Activated CD8-positive, alpha-beta T cell treated with anti-CD3 and anti-CD28 coated beads for 36 hours (primary cell): ENCODE measurements at regions not wholly inside any gene's neighbourhood (a gene's known extent, or its start where the extent isn't known, plus 50 kb on each side); places are given as distances from the start of the nearest gene placed in this dataset.

ENCODE experiments used
- ATAC-seq: fragments of 200-7000 bp; cut with Tn5 transposase; one replicate; pipeline ENCODE4 v1.10.0; 2021; ENCODE audit warnings: mild to moderate bottlenecking, moderate library complexity
- CTCF ChIA-PET: fragments of 350-600 bp; sonication (Branson Sonifier 250); formaldehyde crosslinking; loops from one replicate; lab custom pipeline; 2021; ENCODE audit warnings: antibody characterized with exemption; lab: Charles Lee
- POLR2A ChIA-PET: fragments of 350-600 bp; sonication (Branson Sonifier 250); formaldehyde crosslinking; loops from one replicate; lab custom pipeline; 2021; ENCODE audit warnings: antibody characterized with exemption; lab: Charles Lee
- DNase-seq: peaks from one replicate; pipeline ENCODE4 v3.0.0-alpha.2; 2020
- H3K27ac Mint-ChIP-seq: one replicate; pipeline ENCODE4 v1.8.0; 2021; ENCODE audit warnings: mild to moderate bottlenecking, mixed read lengths
- H3K27me3 Mint-ChIP-seq: one replicate; pipeline ENCODE4 v1.8.0; 2021; ENCODE audit warnings: mixed read lengths
- H3K36me3 Mint-ChIP-seq: one replicate; pipeline ENCODE4 v1.8.0; 2021; ENCODE audit warnings: low read depth, mixed read lengths
- H3K4me1 Mint-ChIP-seq: one replicate; pipeline ENCODE4 v1.8.0; 2021; ENCODE audit warnings: low read depth, mixed read lengths
- H3K4me3 Mint-ChIP-seq: one replicate; pipeline ENCODE4 v1.8.0; 2021; ENCODE audit warnings: mild to moderate bottlenecking, moderate library complexity, mixed read lengths
- H3K9me3 Mint-ChIP-seq: one replicate; pipeline ENCODE4 v1.8.0; 2021; ENCODE audit warnings: mixed read lengths
- CTCF ChIP-seq: fragments of 200-600 bp; IDR thresholded peaks from one replicate; pipeline ENCODE4 v1.8.0; 2022; ENCODE audit warnings: antibody characterized with exemption, mild to moderate bottlenecking
- intact Hi-C: fragments of 100-400 bp; cut with micrococcal nuclease; formaldehyde crosslinking; loops from one replicate; pipeline ENCODE4 v1.10.0; 2022

GRCh38 chr2:181174611-181175580 is 194.5 kb downstream of the UBE2E3 start:
- Mint-ChIP-seq H3K27ac (peak overlapping the region; percentile 72), H3K9me3 (peaks cover 7% of the 10 kb centered on the region), H3K36me3 (peaks cover 23% of the 10 kb centered on the region), H3K27me3 (no peaks in the 10 kb centered on the region), H3K4me3 (peak overlapping the region; percentile 33), H3K4me1 (peaks cover 67% of the 10 kb centered on the region)
- ATAC-seq (peak; percentile 26), DNase-seq (no peak)
- TF ChIP-seq CTCF: no peak
- POLR2A ChIA-PET: no interaction called here
- intact Hi-C loops: loop anchor here (5.0 kb wide), 2 partner anchors 48 to 68 kb away; no protein-coding TSS in a partner anchor
- CTCF ChIA-PET: interaction anchor here (1.2 kb wide), 1 partner anchor 26 kb away, joined by 3 read pairs; no protein-coding TSS in a partner anchor

GRCh38 chr2:181176540-181176939 is 196.1 kb downstream of the UBE2E3 start:
- H3K4me1 Mint-ChIP-seq: peaks cover 58% of the 10 kb centered on the region
- H3K27me3 Mint-ChIP-seq: no peaks in the 10 kb centered on the region
- H3K36me3 Mint-ChIP-seq: peaks cover 31% of the 10 kb centered on the region
- TF ChIP-seq CTCF: no peak
- POLR2A ChIA-PET: no interaction called here
- ATAC-seq (no peak), DNase-seq (no peak)
- H3K27ac Mint-ChIP-seq: peak overlapping the region; percentile 86
- no peak overlapping the region for H3K4me3 Mint-ChIP-seq
- intact Hi-C loops: loop anchor here (5.0 kb wide), 2 partner anchors 49 to 69 kb away; no protein-coding TSS in a partner anchor
- H3K9me3 Mint-ChIP-seq: peaks cover 8% of the 10 kb centered on the region
- CTCF ChIA-PET: interaction anchor here (1.1 to 1.4 kb wide), 2 partner anchors 19 to 20 kb away, joined by 3 read pairs; no protein-coding TSS in a partner anchor

GRCh38 chr2:181177376-181177775 is 197.0 kb downstream of the UBE2E3 start:
- no peak for TF ChIP-seq CTCF
- Mint-ChIP-seq H3K27me3 (no peaks in the 10 kb centered on the region), H3K27ac (peak overlapping the region; percentile 86), H3K36me3 (peaks cover 31% of the 10 kb centered on the region), H3K4me3 (no peak overlapping the region), H3K4me1 (peaks cover 55% of the 10 kb centered on the region), H3K9me3 (peaks cover 8% of the 10 kb centered on the region)
- ATAC-seq (no peak), DNase-seq (no peak)
- intact Hi-C loops: loop anchor here (5.0 kb wide), 2 partner anchors 50 to 70 kb away; no protein-coding TSS in a partner anchor
- CTCF ChIA-PET: interaction anchor here (1.1 to 1.9 kb wide), 3 partner anchors 14 to 72 kb away, joined by 3 to 8 read pairs (median 6); no protein-coding TSS in a partner anchor
- POLR2A ChIA-PET: interaction anchor here (0.7 to 1.3 kb wide), 2 partner anchors 12 to 32 kb away, joined by 3 to 4 read pairs; no protein-coding TSS in a partner anchor

- Mint-ChIP-seq H3K27ac (peak overlapping the region; percentile 71), H3K36me3 (peaks cover 28% of the 10 kb centered on the region), H3K27me3 (no peaks in the 10 kb centered on the region), H3K4me1 (peaks cover 50% of the 10 kb centered on the region), H3K4me3 (no peak overlapping the region), H3K9me3 (peaks cover 6% of the 10 kb centered on the region)
- ChIA-PET POLR2A (interaction anchor here (1.3 kb wide), 1 partner anchor 13 kb away, joined by 4 read pairs; no protein-coding TSS in a partner anchor), CTCF (interaction anchor here (0.7 to 1.9 kb wide), 15 partner anchors 8 to 292 kb away, joined by 3 to 10 read pairs (median 3); no protein-coding TSS in a partner anchor)
- TF ChIP-seq CTCF: no peak
- ATAC-seq (peak; percentile 62), DNase-seq (no peak)
- intact Hi-C loops: loop anchor here (5.0 kb wide), 2 partner anchors 51 to 71 kb away; no protein-coding TSS in a partner anchor
Measured at GRCh38 chr2:181178130-181178529, 197.7 kb downstream of the UBE2E3 start.
